ENCODE measurements at regions not wholly inside any gene's neighbourhood (a gene's known extent, or its start where the extent isn't known, plus 50 kb on each side); places are given as distances from the start of the nearest gene placed in this dataset.

DNA sequence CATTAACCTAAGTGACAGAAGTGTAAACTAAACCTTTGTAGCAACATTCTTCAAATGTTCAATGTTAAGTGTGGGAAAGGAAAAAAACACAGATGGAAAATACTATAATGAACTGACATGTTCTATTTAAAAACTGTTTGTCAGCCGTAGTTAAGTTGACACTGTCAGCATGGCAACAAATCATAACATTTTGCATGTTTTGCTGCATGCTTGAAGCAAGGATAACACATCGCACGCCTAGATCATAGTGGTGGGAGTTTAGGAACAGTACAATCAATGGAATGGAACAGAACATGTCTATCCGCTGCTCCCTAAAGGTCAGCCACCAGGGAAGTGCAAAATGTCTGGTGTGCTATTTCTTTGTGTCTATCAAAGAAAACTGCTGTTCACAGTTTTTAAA, 62.5 kb upstream of the ESRRG start:
- intact Hi-C loops (cut with micrococcal nuclease; ENCODE audit: unreplicated experiment) = no loop called here

DNA sequence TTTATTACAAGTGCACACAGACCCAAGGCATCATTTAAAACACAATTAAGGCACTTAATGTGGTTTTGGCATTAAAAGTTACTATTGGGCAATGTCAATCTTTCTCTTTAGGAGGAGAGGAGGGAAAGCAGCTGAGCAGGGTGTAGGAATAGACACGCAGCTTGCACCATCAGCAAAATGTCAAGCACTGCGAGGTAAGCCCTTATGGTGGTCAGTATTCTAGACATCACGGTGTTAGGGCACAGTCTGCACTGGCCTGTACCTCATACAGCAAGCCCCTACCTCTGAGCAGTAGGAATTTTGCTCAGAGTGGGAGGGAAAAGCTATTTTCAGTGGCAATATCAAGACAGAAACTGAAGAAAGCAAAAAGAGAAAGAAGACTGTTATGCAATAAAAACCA, 62.0 kb upstream of the ESRRG start:
- no peak overlapping the region for H3K4me2 ChIP-seq (ENCODE audit: low read length)
- no peak overlapping the region for H3K27ac ChIP-seq (ENCODE audit: low read depth, low read length, poor library complexity, severe bottlenecking)
- H3K9me2 ChIP-seq (ENCODE audit: insufficient read depth, low read length) = no peaks in the 10 kb centered on the region
- intact Hi-C loops (cut with micrococcal nuclease; ENCODE audit: unreplicated experiment) = no loop called here
- no peaks in the 10 kb centered on the region for H3K9me3 ChIP-seq (ENCODE audit: low read length)
- no TSS peak for BruUV-seq (replicated peaks)
- CTCF ChIA-PET (ENCODE audit: unreplicated experiment) = no interaction called here
- TF ChIP-seq EZH2phosphoT487 (IDR thresholded peaks at IDR 0.05; ENCODE audit: borderline replicate concordance, low read depth, low read length) = no peak
- TF ChIP-seq, protein P1, sequence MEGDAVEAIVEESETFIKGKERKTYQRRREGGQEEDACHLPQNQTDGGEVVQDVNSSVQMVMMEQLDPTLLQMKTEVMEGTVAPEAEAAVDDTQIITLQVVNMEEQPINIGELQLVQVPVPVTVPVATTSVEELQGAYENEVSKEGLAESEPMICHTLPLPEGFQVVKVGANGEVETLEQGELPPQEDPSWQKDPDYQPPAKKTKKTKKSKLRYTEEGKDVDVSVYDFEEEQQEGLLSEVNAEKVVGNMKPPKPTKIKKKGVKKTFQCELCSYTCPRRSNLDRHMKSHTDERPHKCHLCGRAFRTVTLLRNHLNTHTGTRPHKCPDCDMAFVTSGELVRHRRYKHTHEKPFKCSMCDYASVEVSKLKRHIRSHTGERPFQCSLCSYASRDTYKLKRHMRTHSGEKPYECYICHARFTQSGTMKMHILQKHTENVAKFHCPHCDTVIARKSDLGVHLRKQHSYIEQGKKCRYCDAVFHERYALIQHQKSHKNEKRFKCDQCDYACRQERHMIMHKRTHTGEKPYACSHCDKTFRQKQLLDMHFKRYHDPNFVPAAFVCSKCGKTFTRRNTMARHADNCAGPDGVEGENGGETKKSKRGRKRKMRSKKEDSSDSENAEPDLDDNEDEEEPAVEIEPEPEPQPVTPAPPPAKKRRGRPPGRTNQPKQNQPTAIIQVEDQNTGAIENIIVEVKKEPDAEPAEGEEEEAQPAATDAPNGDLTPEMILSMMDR (conservative IDR thresholded peaks at IDR 0.05; ENCODE audit: low read length) = no peak
- no peak overlapping the region for H2AFZ ChIP-seq (ENCODE audit: low read length)
- H3K79me2 ChIP-seq (ENCODE audit: insufficient read depth, low read depth, low read length) = no peaks in the 10 kb centered on the region
- DNase-seq (ENCODE audit: low spot score) = no peak
- H3K36me3 ChIP-seq (ENCODE audit: insufficient read depth, low read length) = no peaks in the 10 kb centered on the region
- H3K4me3 ChIP-seq (ENCODE audit: low read depth, low read length, poor library complexity, severe bottlenecking) = no peak overlapping the region
- H4K20me1 ChIP-seq (ENCODE audit: insufficient read depth, low read length) = no peaks in the 10 kb centered on the region
- POLR2A ChIA-PET = interaction anchor here (0.5 to 0.7 kb wide), 4 partner anchors 23 to 1650 kb away, joined by 3 read pairs; no protein-coding TSS in a partner anchor
- H3K4me1 ChIP-seq (ENCODE audit: insufficient read depth, low read length, poor library complexity, severe bottlenecking) = no peaks in the 10 kb centered on the region

More for the DNA sequence above, 62.5 kb upstream of the ESRRG start:
- TF ChIP-seq, protein P1 (conservative IDR thresholded peaks at IDR 0.05; ENCODE audit: low read length) = no peak
- TF ChIP-seq EZH2phosphoT487 (IDR thresholded peaks at IDR 0.05; ENCODE audit: borderline replicate concordance, low read depth, low read length) = no peak
- ChIA-PET POLR2A (no interaction called here), CTCF (ENCODE audit: unreplicated experiment) (no interaction called here)
- Histone ChIP-seq H3K4me1 (ENCODE audit: insufficient read depth, low read length, poor library complexity, severe bottlenecking) (no peaks in the 10 kb centered on the region), H3K79me2 (ENCODE audit: insufficient read depth, low read depth, low read length) (no peaks in the 10 kb centered on the region), H4K20me1 (ENCODE audit: insufficient read depth, low read length) (no peaks in the 10 kb centered on the region), H3K36me3 (ENCODE audit: insufficient read depth, low read length) (no peaks in the 10 kb centered on the region), H3K4me3 (ENCODE audit: low read depth, low read length, poor library complexity, severe bottlenecking) (no peak overlapping the region), H3K9me3 (ENCODE audit: low read length) (no peaks in the 10 kb centered on the region), H2AFZ (ENCODE audit: low read length) (no peak overlapping the region), H3K9me2 (ENCODE audit: insufficient read depth, low read length) (no peaks in the 10 kb centered on the region), H3K27ac (ENCODE audit: low read depth, low read length, poor library complexity, severe bottlenecking) (no peak overlapping the region), H3K4me2 (ENCODE audit: low read length) (no peak overlapping the region)
- no peak for DNase-seq (ENCODE audit: low spot score)
- BruUV-seq (replicated peaks) = no TSS peak

- POLR2A ChIA-PET = interaction anchor here (0.7 kb wide), 1 partner anchor 14 kb away, joined by 3 read pairs; no protein-coding TSS in a partner anchor
- no peaks in the 10 kb centered on the region for H3K9me3 ChIP-seq (ENCODE audit: low read length)
- no peak for DNase-seq (ENCODE audit: low spot score)
- no peaks in the 10 kb centered on the region for H3K9me2 ChIP-seq (ENCODE audit: insufficient read depth, low read length)
- H3K4me2 ChIP-seq (ENCODE audit: low read length) = no peak overlapping the region
- H3K79me2 ChIP-seq (ENCODE audit: insufficient read depth, low read depth, low read length) = no peaks in the 10 kb centered on the region
- no peaks in the 10 kb centered on the region for H3K36me3 ChIP-seq (ENCODE audit: insufficient read depth, low read length)
- H3K4me3 ChIP-seq (ENCODE audit: low read depth, low read length, poor library complexity, severe bottlenecking) = no peak overlapping the region
- CTCF ChIA-PET (ENCODE audit: unreplicated experiment) = no interaction called here
- H3K27ac ChIP-seq (ENCODE audit: low read depth, low read length, poor library complexity, severe bottlenecking) = no peak overlapping the region
- H3K4me1 ChIP-seq (ENCODE audit: insufficient read depth, low read length, poor library complexity, severe bottlenecking) = no peaks in the 10 kb centered on the region
- no TSS peak for BruUV-seq (replicated peaks)
- intact Hi-C loops (cut with micrococcal nuclease; ENCODE audit: unreplicated experiment) = no loop called here
- no peak overlapping the region for H2AFZ ChIP-seq (ENCODE audit: low read length)
- TF ChIP-seq, protein P1 (conservative IDR thresholded peaks at IDR 0.05; ENCODE audit: low read length) = no peak
- TF ChIP-seq EZH2phosphoT487 (IDR thresholded peaks at IDR 0.05; ENCODE audit: borderline replicate concordance, low read depth, low read length) = no peak
- H4K20me1 ChIP-seq (ENCODE audit: insufficient read depth, low read length) = no peaks in the 10 kb centered on the region
Measured at GRCh38 chr1:216779686-216780085, 56.5 kb upstream of the ESRRG start.

Data from OCI-LY7 (cell line).